ENCODE measurements at regions not wholly inside any gene's neighbourhood (a gene's known extent, or its start where the extent isn't known, plus 50 kb on each side); places are given as distances from the start of the nearest gene placed in this dataset.

GRCh38 chr4:148694702-148695101 lies 252.5 kb upstream of the NR3C2 start:
- Histone ChIP-seq H3K56ac (replicated peaks; ENCODE audit: insufficient read length, low read depth, low read length) (no peak overlapping the region), H2BK120ac (replicated peaks; ENCODE audit: low read depth, low read length) (no peak overlapping the region), H4K5ac (ENCODE audit: insufficient read length, low read depth, low read length) (no peak overlapping the region), H3K79me1 (ENCODE audit: low read depth, low read length) (no peaks in the 10 kb centered on the region), H3K79me2 (ENCODE audit: control insufficient read depth in 1 of 2, insufficient read depth in 2 of 2, low read length in 2 of 2) (no peaks in the 10 kb centered on the region), H3K9ac (replicated peaks in 1 of 4; ENCODE audit: extremely low read depth in 1 of 4, low read depth in 3 of 4, low read length in 3 of 4) (no peak overlapping the region), H2AK5ac (ENCODE audit: low read depth, low read length) (no peak overlapping the region), H3K36me3 (ENCODE audit: control insufficient read depth in 2 of 4, insufficient read depth in 4 of 4, low read length in 3 of 4) (no peaks in the 10 kb centered on the region), H2AFZ (ENCODE audit: low read length) (no peak overlapping the region), H3K27me3 (replicated peaks in 1 of 4; ENCODE audit: control insufficient read depth in 3 of 4, extremely low read depth in 1 of 4, insufficient read depth in 3 of 4, low read length in 3 of 4) (no peaks in the 10 kb centered on the region), H2BK12ac (ENCODE audit: low read depth, low read length) (no peak overlapping the region), H3K4me3 (ENCODE audit: extremely low read depth in 1 of 4, insufficient read depth in 2 of 4, low read depth in 3 of 4, low read length in 4 of 4) (no peak overlapping the region), H2BK20ac (ENCODE audit: low read length) (no peak overlapping the region), H3K4me2 (ENCODE audit: insufficient read depth in 1 of 2, low read depth in 2 of 2, low read length in 2 of 2) (no peak overlapping the region), H3K4me1 (replicated peaks in 1 of 4; ENCODE audit: control insufficient read depth in 3 of 4, insufficient read depth in 4 of 4, low read length in 3 of 4) (no peaks in the 10 kb centered on the region), H2BK5ac (ENCODE audit: low read depth, low read length) (no peak overlapping the region), H3K18ac (ENCODE audit: extremely low read depth, low read length) (no peak overlapping the region), H4K8ac (ENCODE audit: extremely low read depth, insufficient read depth, low read length) (no peak overlapping the region), H3K4ac (replicated peaks; ENCODE audit: insufficient read length, low read depth, low read length) (no peak overlapping the region), H3K23me2 (ENCODE audit: low read depth, low read length) (no peaks in the 10 kb centered on the region), H3K14ac (ENCODE audit: insufficient read length) (no peak overlapping the region), H3K27ac (ENCODE audit: low read depth, low read length) (no peak overlapping the region), H3K23ac (ENCODE audit: insufficient read length) (no peak overlapping the region), H4K91ac (replicated peaks; ENCODE audit: insufficient read length, low read length) (no peak overlapping the region), H4K20me1 (replicated peaks in 1 of 2; ENCODE audit: control insufficient read depth in 1 of 2, insufficient read depth in 2 of 2, low read length in 2 of 2) (no peaks in the 10 kb centered on the region), H2BK15ac (ENCODE audit: low read length) (no peak overlapping the region), H3K9me3 (ENCODE audit: insufficient read depth in 2 of 2, low read depth in 1 of 2, low read length in 1 of 2) (no peaks in the 10 kb centered on the region)
- 90% methylated on average over 5 of the region's 5 CpGs; no CpG with 5 or more reads in 1 of the 2 experiments for WGBS, 2 experiments (ENCODE audit: extremely low coverage in 1 of 2, insufficient coverage in 1 of 2, insufficient read length in 1 of 2, insufficient replicate concordance in 2 of 2, low coverage in 1 of 2, low lambda C conversion rate in 2 of 2, missing lambda C conversion rate in 1 of 2)
- DNase-seq (ENCODE audit: low read depth in 1 of 2, low spot score in 2 of 2) (no peak), FAIRE-seq (no peak)
- TF ChIP-seq RBBP5 (IDR thresholded peaks at IDR 0.05; ENCODE audit: borderline replicate concordance, low read depth, low read length) (no peak), HDAC6 (IDR thresholded peaks at IDR 0.05; ENCODE audit: low read depth, low read length) (no peak), SAP30 (IDR thresholded peaks at IDR 0.05; ENCODE audit: insufficient read depth, insufficient replicate concordance, low read length) (no peak), SIN3A (conservative IDR thresholded peaks at IDR 0.05 in 1 of 2, IDR thresholded peaks at IDR 0.05 in 1 of 2; ENCODE audit: low read depth in 1 of 2, low read length in 2 of 2) (no peak), MAFK (IDR thresholded peaks at IDR 0.05; ENCODE audit: low read depth, low read length) (no peak), SIX5 (IDR thresholded peaks at IDR 0.05; ENCODE audit: low read depth, low read length) (no peak)
- ChIA-PET CTCF (ENCODE audit: partially characterized antibody) (no interaction called here), POLR2A (ENCODE audit: partially characterized antibody) (no interaction called here)

Measured in H1 (cell line).